Peyer's patch (tissue), 4 donors: ENCODE measurements at regions not wholly inside any gene's neighbourhood (a gene's known extent, or its start where the extent isn't known, plus 50 kb on each side); places are given as distances from the start of the nearest gene placed in this dataset.

ENCODE experiments used
- DNase-seq, 3 donors: peaks; one replicate each; pipeline ENCODE4 v3.0.0-alpha.2; 2017 to 2019
- H3K27ac ChIP-seq, 4 donors: fragments of 200-600 bp; sonication (generic); one replicate each; pipeline ENCODE4 v1.5.1; 2016 to 2019
- H3K27me3 ChIP-seq, 2 donors: fragments of 200-600 bp; sonication (generic); one replicate each; pipeline ENCODE4 v1.5.1; 2019
- H3K36me3 ChIP-seq, 3 donors: fragments of 200-600 bp; sonication (generic); one replicate each; pipeline ENCODE4 v1.5.1; 2016 to 2019
- H3K4me1 ChIP-seq, 4 donors: fragments of 200-600 bp; sonication (generic); one replicate each; pipeline ENCODE4 v1.5.1; 2016 to 2019
- H3K4me3 ChIP-seq, 4 donors: fragments of 200-600 bp; sonication (generic); 1 replicate in 3 of 4; 2 replicates in 1 of 4; pipeline ENCODE4 v1.5.1; 2016 to 2019; ENCODE audit warnings: mild to moderate bottlenecking in 1 of 4
- H3K9me3 ChIP-seq, 4 donors: fragments of 200-600 bp; sonication (generic); one replicate each; pipeline ENCODE4 v1.5.1; 2016 to 2019; ENCODE audit warnings: mild to moderate bottlenecking in 1 of 4
- CTCF ChIP-seq, 6 experiments: fragments of 450-650 bp in 4 of 6; fragments of 200-600 bp in 2 of 6; sonication (generic) in 1 of 6; IDR thresholded peaks; one replicate each; pipeline ENCODE4 v1.5.1; 2017 to 2019; ENCODE audit warnings: antibody characterized with exemption in 6 of 6, mild to moderate bottlenecking in 3 of 6, moderate library complexity in 1 of 6
- POLR2A ChIP-seq, 2 donors: fragments of 450-650 bp; IDR thresholded peaks; one replicate each; pipeline ENCODE4 v1.5.1; 2017; ENCODE audit warnings: antibody characterized with exemption in 2 of 2, mild to moderate bottlenecking in 2 of 2, moderate library complexity in 2 of 2

- DNase-seq: no peak
These were observed 1046.7 kb upstream of the MAP3K7 start for GRCh38 chr6:91633374-91634111.

GRCh38 chr6:91632308-91632707, 1045.4 kb upstream of the MAP3K7 start:
- no peak for DNase-seq
- no peaks in the 10 kb centered on the region for H3K4me1 ChIP-seq
- H3K9me3 ChIP-seq: no peaks in the 10 kb centered on the region
- TF ChIP-seq CTCF (IDR thresholded peaks at IDR 0.05) (no peak), POLR2A (IDR thresholded peaks at IDR 0.05) (no peak)
- no peaks in the 10 kb centered on the region for H3K27me3 ChIP-seq
- H3K36me3 ChIP-seq: no peaks in the 10 kb centered on the region
- H3K4me3 ChIP-seq: no peak overlapping the region
- H3K27ac ChIP-seq: no peak overlapping the region

More at GRCh38 chr6:91633374-91634111, 1046.7 kb upstream of the MAP3K7 start:
- Histone ChIP-seq H3K4me1 (no peaks in the 10 kb centered on the region), H3K9me3 (no peaks in the 10 kb centered on the region), H3K27me3 (no peaks in the 10 kb centered on the region), H3K27ac (no peak overlapping the region), H3K36me3 (no peaks in the 10 kb centered on the region), H3K4me3 (no peak overlapping the region)
- no peak for TF ChIP-seq CTCF (IDR thresholded peaks at IDR 0.05)
- TF ChIP-seq POLR2A (IDR thresholded peaks at IDR 0.05): no peak

- H3K36me3 ChIP-seq: no peaks in the 10 kb centered on the region
- H3K27ac ChIP-seq: no peak overlapping the region
- TF ChIP-seq POLR2A (IDR thresholded peaks at IDR 0.05): no peak
- TF ChIP-seq CTCF (IDR thresholded peaks at IDR 0.05): no peak
- H3K4me3 ChIP-seq: no peak overlapping the region
- H3K27me3 ChIP-seq: no peaks in the 10 kb centered on the region
- H3K4me1 ChIP-seq: no peaks in the 10 kb centered on the region
- H3K9me3 ChIP-seq: no peaks in the 10 kb centered on the region
- DNase-seq: no peak
These were observed 1044.4 kb upstream of the MAP3K7 start for GRCh38 chr6:91631227-91631626.

- DNase-seq: no peak
- Histone ChIP-seq H3K4me1 (no peaks in the 10 kb centered on the region), H3K36me3 (no peaks in the 10 kb centered on the region), H3K27me3 (no peaks in the 10 kb centered on the region), H3K27ac (no peak overlapping the region), H3K4me3 (no peak overlapping the region), H3K9me3 (no peaks in the 10 kb centered on the region)
- TF ChIP-seq CTCF (IDR thresholded peaks at IDR 0.05): no peak
- no peak for TF ChIP-seq POLR2A (IDR thresholded peaks at IDR 0.05)
These were observed 1040.0 kb upstream of the MAP3K7 start for GRCh38 chr6:91626911-91627310.

- H3K27me3 ChIP-seq: no peaks in the 10 kb centered on the region
- H3K4me3 ChIP-seq: no peak overlapping the region
- no peak overlapping the region for H3K27ac ChIP-seq
- H3K4me1 ChIP-seq: no peaks in the 10 kb centered on the region
- no peaks in the 10 kb centered on the region for H3K9me3 ChIP-seq
- DNase-seq: no peak
- TF ChIP-seq CTCF (IDR thresholded peaks at IDR 0.05) (no peak), POLR2A (IDR thresholded peaks at IDR 0.05) (no peak)
- H3K36me3 ChIP-seq: no peaks in the 10 kb centered on the region
These were observed 1026.6 kb upstream of the MAP3K7 start for GRCh38 chr6:91613481-91613880.
